ENCODE measurements at regions not wholly inside any gene's neighbourhood (a gene's known extent, or its start where the extent isn't known, plus 50 kb on each side); places are given as distances from the start of the nearest gene placed in this dataset.

GRCh38 chr18:5622905-5623304 is 79.1 kb upstream of the EPB41L3 start:
- H3K9me3 ChIP-seq, result no peaks in the 10 kb centered on the region
- intact Hi-C loops (cut with DNase I; ENCODE audit: low total_unique reads), result no loop called here
- H3K27ac ChIP-seq, result no peak overlapping the region
- no peaks in the 10 kb centered on the region for H3K36me3 ChIP-seq
- H3K4me3 ChIP-seq, result no peak overlapping the region
- 79 to 83% (median 80%) methylated on average over 4 of the region's 4 CpGs for WGBS, 5 donors
- no peak for TF ChIP-seq POLR2AphosphoS5 (IDR thresholded peaks at IDR 0.05)
- TF ChIP-seq CTCF (IDR thresholded peaks at IDR 0.05), result no peak
- TF ChIP-seq EP300 (IDR thresholded peaks at IDR 0.05), result no peak
- no peak for TF ChIP-seq POLR2A (IDR thresholded peaks at IDR 0.05)
- no peak for DNase-seq
- H3K27me3 ChIP-seq, result peaks cover 0 to 39% (median 3%) of the 10 kb centered on the region in 3 donors
- peaks cover 2 to 3% (median 2%) of the 10 kb centered on the region in 4 donors for H3K4me1 ChIP-seq

GRCh38 chr18:5620289-5620688 is 76.5 kb upstream of the EPB41L3 start:
- DNase-seq, result no peak
- no peaks in the 10 kb centered on the region for H3K36me3 ChIP-seq
- 50 to 63% (median 62%) methylated on average over 3 of the region's 3 CpGs for WGBS, 5 donors
- no peaks in the 10 kb centered on the region for H3K4me1 ChIP-seq
- H3K9me3 ChIP-seq, result no peaks in the 10 kb centered on the region
- H3K27ac ChIP-seq, result no peak overlapping the region
- TF ChIP-seq CTCF (IDR thresholded peaks at IDR 0.05) (no peak), EP300 (IDR thresholded peaks at IDR 0.05) (no peak), POLR2A (IDR thresholded peaks at IDR 0.05) (no peak), POLR2AphosphoS5 (IDR thresholded peaks at IDR 0.05) (no peak)
- no peak overlapping the region for H3K4me3 ChIP-seq
- intact Hi-C loops (cut with DNase I; ENCODE audit: low total_unique reads), result no loop called here
- H3K27me3 ChIP-seq, result peaks cover 0 to 14% (median 0%) of the 10 kb centered on the region in 3 donors

GRCh38 chr18:5619376-5619775 is 75.6 kb upstream of the EPB41L3 start:
- H3K27ac ChIP-seq, result no peak overlapping the region
- H3K4me1 ChIP-seq, result no peaks in the 10 kb centered on the region
- H3K27me3 ChIP-seq, result peaks cover 0 to 5% (median 0%) of the 10 kb centered on the region in 3 donors
- TF ChIP-seq POLR2A (IDR thresholded peaks at IDR 0.05) (no peak), POLR2AphosphoS5 (IDR thresholded peaks at IDR 0.05) (no peak), EP300 (IDR thresholded peaks at IDR 0.05) (no peak), CTCF (IDR thresholded peaks at IDR 0.05) (no peak)
- intact Hi-C loops (cut with DNase I; ENCODE audit: low total_unique reads), result no loop called here
- DNase-seq, result no peak
- H3K36me3 ChIP-seq, result no peaks in the 10 kb centered on the region
- 15 to 28% (median 25%) methylated on average over 1 of the region's 1 CpG for WGBS, 5 donors
- no peaks in the 10 kb centered on the region for H3K9me3 ChIP-seq
- H3K4me3 ChIP-seq, result no peak overlapping the region

- H3K36me3 ChIP-seq, result no peaks in the 10 kb centered on the region
- peak in 1 of 2 donors; percentile 5 for DNase-seq
- WGBS, 5 donors, result 71 to 77% (median 75%) methylated on average over 6 of the region's 6 CpGs
- H3K4me1 ChIP-seq, result no peaks in the 10 kb centered on the region
- intact Hi-C loops (cut with DNase I; ENCODE audit: low total_unique reads), result no loop called here
- no peak overlapping the region for H3K4me3 ChIP-seq
- TF ChIP-seq POLR2AphosphoS5 (IDR thresholded peaks at IDR 0.05), result no peak
- no peak for TF ChIP-seq POLR2A (IDR thresholded peaks at IDR 0.05)
- no peak for TF ChIP-seq CTCF (IDR thresholded peaks at IDR 0.05)
- TF ChIP-seq EP300 (IDR thresholded peaks at IDR 0.05), result no peak
- no peaks in the 10 kb centered on the region for H3K27me3 ChIP-seq
- no peak overlapping the region for H3K27ac ChIP-seq
- H3K9me3 ChIP-seq, result no peaks in the 10 kb centered on the region
Measured at GRCh38 chr18:5618047-5618688, 74.4 kb upstream of the EPB41L3 start.
